NCI-H2107 treated with DMSO at 0.1 percent for 48 hours (cell line): ENCODE measurements at regions not wholly inside any gene's neighbourhood (a gene's known extent, or its start where the extent isn't known, plus 50 kb on each side); places are given as distances from the start of the nearest gene placed in this dataset.
"Not testable (repeated sequence)": the region's sequence is repeated elsewhere in the genome, so short reads cannot be mapped to it uniquely, and the experiment has no call there.

Experiments used
- DNase-seq: peaks from one replicate; lab custom pipeline; 2025; ENCODE audit not compliant: unreplicated experiment; lab: John Stamatoyannopoulos, UW

- DNase-seq, result no peak
These were observed 1722.1 kb upstream of the SEL1L start for GRCh38 chr14:83255727-83256090.

GRCh38 chr14:83257466-83258439 lies 1724.1 kb upstream of the SEL1L start:
- no peak for DNase-seq

- DNase-seq, result no peak
These were observed 1727.1 kb upstream of the SEL1L start for GRCh38 chr14:83260751-83261150.

GRCh38 chr14:83269583-83269982 lies 1735.9 kb upstream of the SEL1L start:
- DNase-seq, result no peak

GRCh38 chr14:83271663-83272062 lies 1738.0 kb upstream of the SEL1L start:
- no peak for DNase-seq

- DNase-seq, result no peak
These were observed 1747.1 kb upstream of the SEL1L start for GRCh38 chr14:83280719-83281118.

GRCh38 chr14:83282706-83283105 lies 1749.1 kb upstream of the SEL1L start:
- DNase-seq, result no peak

- no peak for DNase-seq
These were observed 1753.6 kb upstream of the SEL1L start for GRCh38 chr14:83287300-83287699.

GRCh38 chr14:83289390-83289789 lies 1755.7 kb upstream of the SEL1L start:
- no peak for DNase-seq

GRCh38 chr14:83289896-83290295 lies 1756.2 kb upstream of the SEL1L start:
- no peak for DNase-seq

- DNase-seq, result no peak
These were observed 1756.8 kb upstream of the SEL1L start for GRCh38 chr14:83290447-83290846.

- DNase-seq, result no peak
These were observed 1758.1 kb upstream of the SEL1L start for GRCh38 chr14:83291714-83292113.

- DNase-seq, result no peak
These were observed 1761.3 kb upstream of the SEL1L start for GRCh38 chr14:83294941-83295340.

- no peak for DNase-seq
These were observed 1763.7 kb upstream of the SEL1L start for GRCh38 chr14:83297361-83297760.

GRCh38 chr14:83298016-83298415 lies 1764.4 kb upstream of the SEL1L start:
- not testable (repeated sequence) for DNase-seq

GRCh38 chr14:83300476-83301064 lies 1766.9 kb upstream of the SEL1L start:
- peak; percentile 69 for DNase-seq

GRCh38 chr14:83301791-83302190 lies 1768.1 kb upstream of the SEL1L start:
- no peak for DNase-seq

GRCh38 chr14:83309211-83309610 lies 1775.6 kb upstream of the SEL1L start:
- DNase-seq, result no peak

GRCh38 chr14:83309833-83310232 lies 1776.2 kb upstream of the SEL1L start:
- DNase-seq, result no peak

- no peak for DNase-seq
These were observed 1778.9 kb upstream of the SEL1L start for GRCh38 chr14:83312511-83312910.

GRCh38 chr14:83314764-83315163 lies 1781.1 kb upstream of the SEL1L start:
- no peak for DNase-seq

GRCh38 chr14:83316356-83316755 lies 1782.7 kb upstream of the SEL1L start:
- no peak for DNase-seq
